Kidney tubule cell (primary cell): ENCODE measurements at regions not wholly inside any gene's neighbourhood (a gene's known extent, or its start where the extent isn't known, plus 50 kb on each side); places are given as distances from the start of the nearest gene placed in this dataset.
"Not testable (repeated sequence)": the region's sequence is repeated elsewhere in the genome, so short reads cannot be mapped to it uniquely, and the experiment has no call there.

Experiments used
- DNase-seq: peaks from one replicate; pipeline ENCODE4 v3.0.0-alpha.2; 2018; ENCODE audit warnings: low spot score

GRCh38 chrX:44674906-44675305 lies 132.2 kb upstream of the FUNDC1 start:
- no peak for DNase-seq

- no peak for DNase-seq
Observed at GRCh38 chrX:44669626-44670025, 127.0 kb upstream of the FUNDC1 start.

DNA sequence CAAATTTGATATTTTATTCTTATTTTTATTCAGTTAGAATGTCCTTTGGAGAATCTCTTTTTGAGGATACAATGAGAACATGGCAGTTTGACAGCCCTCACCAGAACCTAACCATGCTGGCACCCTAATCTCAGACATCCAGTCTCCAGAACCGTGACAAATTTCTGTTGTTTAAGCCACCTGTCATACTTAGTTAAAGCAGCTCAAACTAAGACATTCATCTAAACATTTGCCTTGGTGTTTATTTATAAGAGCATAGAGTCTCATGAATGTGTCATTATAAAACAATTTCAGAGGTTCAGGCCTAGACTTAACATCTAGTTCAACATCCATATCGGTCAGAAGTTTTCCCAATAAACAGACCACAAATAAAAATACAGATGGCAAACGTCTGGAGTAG lies 125.1 kb upstream of the FUNDC1 start:
- no peak for DNase-seq

DNA sequence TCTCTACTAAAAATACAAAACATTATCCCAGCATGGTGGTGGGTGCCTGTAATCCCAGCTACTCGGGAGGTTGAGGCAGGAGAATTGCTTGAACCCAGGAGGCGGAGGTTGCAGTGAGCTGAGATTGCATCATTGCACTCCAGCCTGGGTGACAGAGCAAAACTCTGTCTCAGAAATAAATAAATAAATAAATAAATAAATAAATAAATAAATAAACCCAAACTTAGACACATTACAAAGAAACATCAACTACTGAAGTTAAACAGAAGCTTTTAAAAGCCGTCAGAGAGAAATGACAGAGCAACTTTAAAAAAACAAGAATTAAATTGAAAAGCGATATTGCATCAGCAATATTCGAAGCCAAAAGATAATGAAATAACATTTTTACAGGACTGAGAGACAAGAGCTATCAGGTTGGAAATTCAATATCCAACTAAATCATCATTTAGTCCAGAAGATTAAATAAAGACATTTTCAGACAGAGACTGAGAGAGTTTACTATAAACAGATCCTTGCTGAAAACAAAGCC lies 115.1 kb upstream of the FUNDC1 start:
- not testable (repeated sequence) for DNase-seq

DNA sequence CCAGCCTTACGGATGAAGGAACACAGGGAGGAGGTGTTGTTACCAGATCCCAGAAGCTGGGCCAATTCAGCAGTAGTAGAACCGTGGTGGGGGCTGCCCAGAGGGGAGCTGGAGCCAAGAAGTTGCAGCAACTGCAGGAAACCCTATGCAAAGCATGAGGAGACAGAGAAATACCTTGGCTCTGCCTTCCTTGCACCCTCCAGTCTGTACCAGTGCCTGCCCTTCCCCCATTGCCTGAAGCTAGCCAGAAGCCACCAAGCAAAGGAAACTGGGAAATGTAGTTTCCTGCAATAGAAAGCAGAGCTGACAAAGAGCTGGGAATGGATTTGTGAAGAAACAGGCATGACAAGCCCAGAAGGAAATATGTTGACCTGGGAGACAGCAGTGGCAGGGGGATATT lies 108.7 kb upstream of the FUNDC1 start:
- DNase-seq, result peak; percentile 24

GRCh38 chrX:44643723-44644122 lies 101.1 kb upstream of the FUNDC1 start:
- DNase-seq, result no peak

DNA sequence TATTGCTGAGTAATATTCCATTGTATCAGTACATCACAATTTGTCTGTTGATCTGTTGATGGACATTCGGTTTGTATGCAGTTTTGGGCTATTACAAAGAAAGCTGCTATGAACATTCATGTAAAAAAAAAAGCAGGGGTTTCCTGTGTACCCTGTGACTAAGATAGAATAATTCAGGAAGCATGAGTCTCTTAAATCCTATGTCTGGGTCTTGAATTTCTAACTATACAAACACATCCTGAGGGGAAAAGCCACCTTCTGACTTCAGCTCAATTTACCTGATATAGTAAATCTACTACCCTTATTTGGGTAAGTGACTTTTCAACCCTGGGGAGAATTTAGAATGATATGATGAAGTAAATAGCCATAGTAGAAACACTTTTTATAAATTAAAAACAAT lies 94.6 kb upstream of the FUNDC1 start:
- DNase-seq, result no peak

GRCh38 chrX:44621078-44621477 lies 78.4 kb upstream of the FUNDC1 start:
- no peak for DNase-seq

GRCh38 chrX:44619039-44619438 lies 76.4 kb upstream of the FUNDC1 start:
- no peak for DNase-seq

- no peak for DNase-seq
Observed at GRCh38 chrX:44596277-44596676, 53.6 kb upstream of the FUNDC1 start.
